Gastrocnemius medialis (tissue), 4 donors: ENCODE measurements at regions not wholly inside any gene's neighbourhood (a gene's known extent, or its start where the extent isn't known, plus 50 kb on each side); places are given as distances from the start of the nearest gene placed in this dataset.

Experiments
- POLR2A ChIP-seq, 2 donors: fragments of 450-650 bp; IDR thresholded peaks; one replicate each; pipeline ENCODE4 v1.6.1; 2017; ENCODE audit warnings: antibody characterized with exemption in 2 of 2, mild to moderate bottlenecking in 2 of 2, moderate library complexity in 2 of 2
- TF ChIP-seq, protein P1 (sequence below), 5 experiments: fragments of 450-650 bp in 3 of 5; fragments of 200-600 bp in 2 of 5; sonication (generic) in 2 of 5; IDR thresholded peaks in 4 of 5; conservative IDR thresholded peaks in 1 of 5; 1 replicate in 4 of 5; 2 replicates in 1 of 5; pipeline ENCODE4 v1.5.1; 2016 to 2019; ENCODE audit warnings: antibody characterized with exemption in 5 of 5, mild to moderate bottlenecking in 3 of 5, moderate library complexity in 3 of 5

DNA sequence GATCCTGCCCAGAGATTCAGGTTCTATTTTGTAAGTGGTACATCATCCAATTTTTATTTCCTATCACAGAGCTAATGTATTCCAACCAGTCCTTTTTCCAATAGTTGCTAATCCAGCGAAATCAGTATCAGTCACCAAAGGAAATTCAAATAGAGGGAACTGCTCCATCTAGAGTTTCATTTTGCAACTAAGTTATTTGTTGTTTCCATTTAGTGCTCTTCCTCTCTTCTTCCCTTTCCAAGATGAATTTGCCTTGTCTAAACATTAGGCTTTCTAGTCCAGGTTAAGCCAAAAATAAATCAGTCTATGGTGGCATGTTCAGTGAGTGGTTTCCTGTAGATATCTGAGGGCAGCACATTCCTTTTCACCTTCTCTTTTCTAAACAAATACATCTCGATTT is 79.8 kb upstream of the SPATA31D4 start:
- TF ChIP-seq POLR2A (IDR thresholded peaks at IDR 0.05), result no peak
- TF ChIP-seq, protein P1, sequence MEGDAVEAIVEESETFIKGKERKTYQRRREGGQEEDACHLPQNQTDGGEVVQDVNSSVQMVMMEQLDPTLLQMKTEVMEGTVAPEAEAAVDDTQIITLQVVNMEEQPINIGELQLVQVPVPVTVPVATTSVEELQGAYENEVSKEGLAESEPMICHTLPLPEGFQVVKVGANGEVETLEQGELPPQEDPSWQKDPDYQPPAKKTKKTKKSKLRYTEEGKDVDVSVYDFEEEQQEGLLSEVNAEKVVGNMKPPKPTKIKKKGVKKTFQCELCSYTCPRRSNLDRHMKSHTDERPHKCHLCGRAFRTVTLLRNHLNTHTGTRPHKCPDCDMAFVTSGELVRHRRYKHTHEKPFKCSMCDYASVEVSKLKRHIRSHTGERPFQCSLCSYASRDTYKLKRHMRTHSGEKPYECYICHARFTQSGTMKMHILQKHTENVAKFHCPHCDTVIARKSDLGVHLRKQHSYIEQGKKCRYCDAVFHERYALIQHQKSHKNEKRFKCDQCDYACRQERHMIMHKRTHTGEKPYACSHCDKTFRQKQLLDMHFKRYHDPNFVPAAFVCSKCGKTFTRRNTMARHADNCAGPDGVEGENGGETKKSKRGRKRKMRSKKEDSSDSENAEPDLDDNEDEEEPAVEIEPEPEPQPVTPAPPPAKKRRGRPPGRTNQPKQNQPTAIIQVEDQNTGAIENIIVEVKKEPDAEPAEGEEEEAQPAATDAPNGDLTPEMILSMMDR (IDR thresholded peaks at IDR 0.05 in 4 of 5, conservative IDR thresholded peaks at IDR 0.05 in 1 of 5), result peak in 2 of 5 experiments; percentile 31 to 42
